PFSK-1 (cell line): ENCODE measurements at regions not wholly inside any gene's neighbourhood (a gene's known extent, or its start where the extent isn't known, plus 50 kb on each side); places are given as distances from the start of the nearest gene placed in this dataset.

Source experiments
- FOXP2 ChIP-seq: optimal IDR thresholded peaks from 2 replicates; pipeline ENCODE3; 2011; ENCODE audit warnings: borderline replicate concordance, control low read depth, inconsistent platforms; ENCODE audit not compliant: insufficient read depth; ENCODE audit errors: extremely low read length, extremely low read depth
- POLR2AphosphoS5 ChIP-seq: IDR thresholded peaks from 2 replicates; pipeline ENCODE4 v1.6.1; 2012; ENCODE audit warnings: low read depth, mild to moderate bottlenecking, control low read depth, low read length, moderate library complexity
- SIN3A ChIP-seq: IDR thresholded peaks from 2 replicates; pipeline ENCODE4 v1.6.1; 2012; ENCODE audit warnings: mild to moderate bottlenecking, low read length, moderate library complexity, borderline replicate concordance; ENCODE audit not compliant: insufficient read depth
- TAF1 ChIP-seq: IDR thresholded peaks from 2 replicates; pipeline ENCODE4 v1.6.1; 2012; ENCODE audit warnings: low read length, control low read depth, borderline replicate concordance; ENCODE audit not compliant: insufficient read depth

- no peak for TF ChIP-seq POLR2AphosphoS5
- no peak for TF ChIP-seq TAF1
- TF ChIP-seq SIN3A: no peak
- TF ChIP-seq FOXP2: no peak
Observed at GRCh38 chr19:27691991-27692390, 1521.0 kb downstream of the UQCRFS1 start.
